SK-N-DZ (cell line): ENCODE measurements at regions not wholly inside any gene's neighbourhood (a gene's known extent, or its start where the extent isn't known, plus 50 kb on each side); places are given as distances from the start of the nearest gene placed in this dataset.

ENCODE experiments used
- DNase-seq: peaks from one replicate; pipeline ENCODE4 v3.0.0-alpha.2; 2015; ENCODE audit warnings: low spot score

DNA sequence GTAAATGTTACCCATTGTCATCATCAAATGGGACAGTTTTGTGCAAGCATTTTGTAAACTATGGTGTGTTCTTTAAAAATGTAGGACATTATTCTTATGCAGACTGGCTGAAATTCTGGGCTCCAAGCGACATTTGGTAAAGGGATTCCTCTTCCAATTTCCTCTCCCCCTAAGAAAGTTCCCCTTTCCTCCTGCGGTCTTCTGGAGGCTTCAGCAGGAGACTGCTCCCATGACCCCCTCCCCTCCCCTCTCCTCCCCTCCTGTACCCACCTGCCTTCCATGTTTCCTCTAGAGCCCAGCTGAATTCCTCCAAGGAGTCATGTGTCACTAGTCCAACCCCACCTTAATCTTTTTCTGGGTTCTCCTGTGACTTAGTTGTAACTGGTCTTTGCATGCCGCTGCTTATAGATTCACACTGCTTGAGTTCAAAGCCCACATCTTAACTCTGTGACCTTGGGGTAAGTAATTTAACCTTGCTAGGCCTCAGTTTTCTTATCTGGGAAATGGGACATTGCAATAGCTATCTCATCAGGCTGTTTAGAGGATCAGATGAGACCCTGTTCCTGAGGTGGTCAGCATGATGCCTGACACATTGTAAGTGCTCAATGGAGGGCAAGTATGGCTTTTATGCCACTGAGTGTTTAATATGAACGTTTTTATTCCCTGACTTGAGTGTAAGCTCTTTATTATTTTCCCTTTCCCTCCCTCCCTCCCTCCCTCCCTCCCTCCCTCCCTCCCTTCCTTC, 69.9 kb upstream of the WDR26 start:
- no peak for DNase-seq

DNA sequence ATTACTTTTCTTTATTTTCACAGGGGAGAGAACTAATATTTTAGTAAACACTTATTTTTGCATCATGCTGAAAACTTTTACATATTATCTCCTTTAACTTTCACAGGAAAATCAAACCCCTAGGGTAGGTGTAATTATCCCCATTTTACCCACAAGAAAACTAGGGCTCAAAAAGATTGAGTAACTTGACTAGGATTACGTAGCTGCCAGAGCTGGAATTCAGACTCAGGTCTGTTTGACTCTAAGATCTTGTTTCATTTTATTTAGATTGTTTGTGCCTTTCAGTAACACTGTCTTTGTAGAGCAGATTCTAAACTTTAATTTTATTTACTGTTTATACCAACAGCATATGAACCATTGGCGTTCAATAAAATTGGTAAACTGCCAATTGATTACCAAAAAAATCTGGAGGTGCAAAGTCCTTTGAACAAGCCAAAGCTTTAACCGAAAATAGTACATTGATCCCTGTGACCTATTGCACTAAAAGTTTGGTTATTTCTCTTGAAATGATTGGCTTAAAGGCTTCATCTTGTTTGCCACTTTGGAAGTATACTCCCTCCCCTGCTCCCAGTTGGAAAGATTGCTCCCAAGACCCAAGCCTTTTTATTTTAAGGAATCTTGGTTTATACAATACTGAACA, 71.0 kb upstream of the WDR26 start:
- DNase-seq = no peak

- no peak for DNase-seq
These were observed 71.7 kb upstream of the WDR26 start for GRCh38 chr1:224506141-224506814.

DNA sequence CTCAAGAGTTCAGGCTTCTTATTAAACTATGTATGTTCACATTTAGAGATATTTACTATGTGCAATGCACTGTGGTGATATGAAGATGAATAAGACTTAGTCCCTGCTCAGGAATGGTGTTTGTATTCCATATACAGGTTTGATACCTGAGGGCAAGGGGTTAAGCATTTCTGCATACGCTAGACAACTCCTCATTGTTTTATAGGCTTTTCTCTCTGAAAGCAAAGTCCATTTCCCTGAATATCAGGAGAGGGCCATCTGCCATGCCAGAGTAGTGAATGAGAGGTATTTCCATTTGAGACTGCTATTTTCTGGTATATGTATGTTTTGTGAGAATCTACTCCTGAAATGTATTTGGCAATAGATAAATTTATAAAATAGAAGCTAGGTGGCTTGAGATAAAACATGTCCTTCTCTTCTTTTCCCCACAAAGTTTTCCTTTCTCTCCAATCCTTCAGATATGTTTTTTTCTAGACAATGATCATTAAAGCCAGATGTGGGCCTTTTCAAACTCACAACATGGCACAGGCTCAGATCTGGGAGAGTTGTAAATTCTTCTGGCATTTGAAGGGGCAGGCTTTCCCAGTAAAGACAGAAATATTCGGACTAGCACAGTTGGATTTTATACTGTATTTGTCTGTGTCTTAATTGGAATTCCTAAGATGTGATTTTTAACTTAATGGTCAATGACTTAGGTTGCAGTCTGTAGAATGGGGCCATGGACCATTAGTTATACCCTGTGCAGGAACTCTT, 73.3 kb upstream of the WDR26 start:
- DNase-seq = no peak

- DNase-seq = no peak
These were observed 75.3 kb upstream of the WDR26 start for GRCh38 chr1:224509907-224510306.

GRCh38 chr1:224510880-224511645, 76.5 kb upstream of the WDR26 start:
- peak; percentile 29 for DNase-seq

GRCh38 chr1:224512600-224513151, 78.1 kb upstream of the WDR26 start:
- DNase-seq = no peak

GRCh38 chr1:224513383-224513782, 78.8 kb upstream of the WDR26 start:
- no peak for DNase-seq

DNA sequence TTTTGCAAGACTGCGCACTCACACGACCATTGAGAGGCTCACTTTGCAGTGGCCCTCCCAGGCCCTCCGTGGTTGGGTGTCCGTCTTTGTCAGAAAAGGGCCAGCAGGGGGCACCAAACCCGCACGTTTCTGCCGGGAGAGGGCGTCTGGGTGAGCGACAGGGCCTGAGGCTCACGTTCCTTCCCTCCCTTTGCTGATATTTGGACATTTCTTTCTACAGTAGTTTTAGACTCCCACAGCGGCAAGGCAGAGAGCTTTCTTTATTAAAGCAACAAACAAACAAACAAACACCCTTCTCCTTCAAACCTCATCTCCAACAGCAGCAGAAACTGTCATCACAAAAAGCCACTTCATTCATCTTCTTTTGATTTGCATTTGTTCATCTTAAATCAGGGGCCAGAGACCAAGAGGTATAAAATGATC, 79.2 kb upstream of the WDR26 start:
- DNase-seq = peak; percentile 76

DNA sequence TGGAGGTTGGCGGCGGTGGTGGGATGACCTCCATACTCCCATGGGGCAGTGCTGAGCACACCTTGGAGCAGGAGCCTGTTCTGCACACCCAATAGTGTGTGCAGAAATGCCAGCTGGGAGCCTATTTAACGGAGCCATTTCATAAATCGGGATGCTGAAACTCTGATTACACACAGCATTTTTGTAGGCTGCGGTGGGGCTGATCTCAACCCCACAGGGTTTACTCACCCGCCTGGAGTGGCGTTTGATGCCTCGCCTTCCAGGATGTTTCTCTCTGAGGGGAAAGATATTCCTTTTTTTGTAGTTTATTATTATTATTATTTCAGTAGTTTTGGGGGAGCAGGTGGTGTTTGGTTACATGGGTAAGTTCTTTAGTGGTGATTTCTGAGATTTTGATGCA, 82.6 kb upstream of the WDR26 start:
- DNase-seq = no peak

DNA sequence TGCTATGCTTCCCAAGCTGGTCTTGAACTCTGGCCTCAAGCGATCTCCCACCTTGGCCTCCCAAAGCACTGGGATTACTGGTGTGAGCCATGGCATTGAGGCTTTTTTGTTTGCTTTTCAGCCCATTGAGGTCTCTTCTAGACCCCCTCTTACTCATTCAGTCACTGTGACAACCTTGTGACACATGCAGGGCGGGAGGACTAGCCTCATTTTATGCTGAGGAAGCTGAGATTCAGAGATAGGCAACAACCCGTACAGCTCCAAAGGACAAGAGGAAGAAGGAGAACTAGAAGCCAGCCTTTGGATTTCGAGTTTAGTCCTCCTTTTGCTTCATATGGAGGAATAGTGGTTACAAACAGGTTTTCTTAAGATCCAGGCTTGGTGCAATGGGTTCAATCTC, 83.9 kb upstream of the WDR26 start:
- DNase-seq = no peak

- no peak for DNase-seq
These were observed 85.3 kb upstream of the WDR26 start for GRCh38 chr1:224519874-224520273.

DNA sequence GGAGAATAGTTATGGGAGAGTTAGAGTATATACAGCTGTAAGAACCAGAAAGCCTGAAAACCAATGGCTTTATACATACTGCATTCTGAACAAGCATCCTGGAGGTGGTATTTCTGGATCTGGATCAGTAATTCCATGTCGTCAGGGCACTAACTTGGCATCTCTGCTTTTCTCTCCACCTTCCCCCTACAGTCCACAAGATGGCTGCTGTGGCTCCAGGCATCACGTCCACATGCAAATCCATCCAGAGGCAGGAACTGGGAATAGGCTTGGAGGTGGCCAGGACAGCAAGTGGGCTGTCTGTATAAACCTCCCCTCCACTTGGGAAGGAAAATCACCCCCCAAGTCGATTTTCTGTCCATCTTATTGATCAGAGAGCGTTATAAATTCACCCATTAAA, 86.2 kb upstream of the WDR26 start:
- no peak for DNase-seq

- DNase-seq = no peak
These were observed 87.5 kb upstream of the WDR26 start for GRCh38 chr1:224521904-224522734.

DNA sequence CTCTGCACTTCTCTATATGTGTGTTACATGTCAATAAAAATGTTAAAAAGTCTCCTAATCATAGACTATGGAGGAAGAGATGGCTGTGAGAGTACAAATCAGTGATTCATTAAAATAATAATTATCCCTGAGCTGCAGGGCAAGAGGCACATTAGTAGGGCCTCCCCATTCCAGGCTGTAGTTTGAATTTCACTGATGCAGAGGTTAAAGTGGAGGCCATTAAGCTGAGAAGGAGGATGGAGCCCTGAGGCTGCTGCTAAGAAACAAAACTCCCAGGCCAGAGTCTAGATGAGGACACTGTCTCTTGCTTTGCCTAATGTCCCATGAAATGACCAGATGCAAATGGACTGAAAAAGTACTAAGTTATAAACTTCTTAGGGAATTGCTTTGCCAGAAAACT, 89.1 kb upstream of the WDR26 start:
- DNase-seq = no peak

GRCh38 chr1:224524679-224525078, 90.1 kb upstream of the WDR26 start:
- DNase-seq = no peak

- DNase-seq = no peak
These were observed 90.6 kb upstream of the CNIH3 start for GRCh38 chr1:224525411-224526040.

- DNase-seq = no peak
These were observed 89.3 kb upstream of the CNIH3 start for GRCh38 chr1:224526771-224527170.

DNA sequence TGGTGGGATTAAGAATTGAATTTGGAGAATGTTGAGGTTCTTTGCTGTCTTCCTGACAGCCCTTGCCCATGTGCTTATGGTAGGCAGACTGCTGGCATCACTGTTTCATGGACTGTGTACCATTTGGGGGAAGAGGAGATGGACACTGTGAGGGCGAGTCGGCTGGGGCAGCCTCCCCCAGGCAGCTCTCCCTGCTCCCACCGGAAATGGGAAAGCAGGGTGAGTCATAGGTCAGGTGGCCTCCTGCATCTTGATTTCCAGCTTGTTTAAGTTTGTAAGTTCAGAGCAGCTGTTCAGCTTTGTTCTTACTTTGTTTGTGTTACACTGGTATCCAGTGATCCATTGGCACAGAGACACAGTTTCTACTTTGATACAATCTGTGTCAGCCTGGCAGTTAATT, 87.2 kb upstream of the CNIH3 start:
- DNase-seq = no peak

DNA sequence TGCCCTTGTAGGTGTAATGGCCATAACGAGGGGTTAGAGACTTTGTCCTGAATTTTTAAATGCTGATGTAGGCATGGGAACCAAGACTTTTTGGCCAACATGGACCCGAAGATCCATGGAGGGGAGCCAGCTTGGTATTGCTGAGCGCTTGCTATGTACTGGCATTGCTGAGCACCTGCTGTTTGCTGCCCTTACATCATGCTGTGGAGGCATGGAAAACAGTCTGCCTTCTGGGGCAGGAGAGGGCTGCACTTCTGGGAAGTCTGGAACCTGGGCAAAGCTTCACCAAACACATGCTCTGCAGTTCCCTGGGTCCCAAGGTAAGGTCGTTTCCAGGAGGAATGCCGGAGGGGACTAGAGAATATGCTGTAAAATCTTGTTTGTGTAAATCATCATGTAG, 86.3 kb upstream of the CNIH3 start:
- DNase-seq = no peak
